ENCODE measurements at regions not wholly inside any gene's neighbourhood (a gene's known extent, or its start where the extent isn't known, plus 50 kb on each side); places are given as distances from the start of the nearest gene placed in this dataset.

DNA sequence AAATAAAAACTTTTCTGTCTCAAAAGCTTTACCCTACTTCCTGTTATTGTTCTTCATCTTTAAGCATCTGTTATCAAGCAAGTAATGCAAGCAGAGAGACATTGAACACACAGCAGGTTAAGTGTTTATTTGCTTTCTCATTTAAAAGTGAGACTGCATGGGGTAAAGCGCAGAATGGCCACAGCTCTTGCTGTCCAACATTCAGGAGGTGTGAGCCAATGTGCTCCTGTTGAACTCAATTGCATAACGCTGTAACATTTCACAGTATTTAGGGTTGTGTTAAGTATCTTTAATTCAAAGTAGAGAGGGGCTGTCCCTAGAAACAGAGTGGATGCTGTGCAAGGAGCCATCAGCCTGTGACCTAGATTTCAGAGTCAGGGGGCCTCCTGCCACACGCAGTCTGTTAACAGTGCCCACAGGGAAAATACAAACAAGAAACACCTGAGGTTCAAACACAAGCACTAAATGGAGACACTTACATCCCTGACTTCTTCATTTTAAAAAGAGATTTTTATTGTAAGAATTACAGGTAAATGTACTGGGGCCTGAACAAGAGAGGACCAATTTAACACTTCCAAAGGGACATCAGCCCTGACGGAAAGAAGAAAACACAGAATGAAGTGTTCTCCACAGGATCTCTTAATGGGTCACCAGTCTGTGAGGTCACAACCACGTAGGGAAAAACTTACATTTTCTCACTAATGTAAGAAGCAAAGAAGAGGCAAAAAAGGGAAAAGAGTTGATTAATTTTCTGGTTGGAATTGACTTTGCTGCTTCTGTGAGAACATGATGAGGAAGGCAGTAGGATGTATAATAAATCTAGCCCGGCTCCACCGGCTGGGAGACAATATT, 815.1 kb downstream of the VGLL3 start:
- peak overlapping the region; percentile 52 for H3K4me2 ChIP-seq
- H2AFZ ChIP-seq, result peak overlapping the region; percentile 52
- H3K79me2 ChIP-seq, result no peaks in the 10 kb centered on the region
- no peaks in the 10 kb centered on the region for H3K36me3 ChIP-seq (replicated peaks; ENCODE audit: insufficient read depth, low read depth)
- H3K9me3 ChIP-seq (ENCODE audit: low read depth), result no peaks in the 10 kb centered on the region
- no peak for TF ChIP-seq EZH2phosphoT487 (IDR thresholded peaks at IDR 0.05; ENCODE audit: low read depth, severe bottlenecking, unreplicated experiment)
- TF ChIP-seq CTCF (IDR thresholded peaks at IDR 0.05; ENCODE audit: poor library complexity), result no peak
- TF ChIP-seq EZH2 (IDR thresholded peaks at IDR 0.05; ENCODE audit: borderline replicate concordance), result no peak
- peak; percentile 12 for DNase-seq (ENCODE audit: low spot score)
- H3K27ac ChIP-seq, result peak overlapping the region; percentile 51
- H3K9me2 ChIP-seq (replicated peaks; ENCODE audit: insufficient read depth), result no peaks in the 10 kb centered on the region
- H3K27me3 ChIP-seq, result no peaks in the 10 kb centered on the region
- no peaks in the 10 kb centered on the region for H4K20me1 ChIP-seq (ENCODE audit: insufficient read depth, poor library complexity, severe bottlenecking)
- 51% methylated on average over 7 of the region's 7 CpGs for WGBS (ENCODE audit: low lambda C conversion rate, missing lambda C conversion rate)
- H3K4me1 ChIP-seq (ENCODE audit: insufficient read depth), result peaks cover 13% of the 10 kb centered on the region
- no peak overlapping the region for H3K4me3 ChIP-seq

DNA sequence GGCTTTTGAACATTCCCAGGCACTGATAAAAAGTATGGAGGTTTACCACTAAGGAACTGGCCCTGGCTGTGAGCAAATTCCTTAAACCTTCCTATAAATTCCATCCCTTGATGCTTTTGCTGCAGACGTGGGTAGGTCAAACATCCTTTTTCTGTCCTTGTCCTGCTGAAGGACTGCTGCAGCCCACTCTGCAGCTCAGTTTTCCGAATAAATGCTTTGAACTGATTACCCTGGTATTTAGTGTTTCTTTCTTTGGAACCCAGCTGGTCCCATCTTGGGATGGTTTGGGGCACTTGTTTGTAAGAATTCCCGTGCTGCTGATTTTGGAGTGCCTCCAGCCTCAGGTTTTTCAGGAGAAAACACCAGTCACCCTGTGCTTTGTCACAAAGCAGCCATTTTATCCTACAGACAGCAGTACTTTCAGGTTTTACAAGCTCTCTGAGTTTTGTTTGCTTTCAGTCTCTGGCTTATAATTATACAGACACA, 815.9 kb downstream of the VGLL3 start:
- peak overlapping the region; percentile 52 for H3K4me2 ChIP-seq
- no peaks in the 10 kb centered on the region for H3K9me3 ChIP-seq (ENCODE audit: low read depth)
- peak overlapping the region; percentile 52 for H2AFZ ChIP-seq

GRCh38 chr3:86173401-86173800, 817.5 kb downstream of the VGLL3 start:
- Histone ChIP-seq H3K4me1 (ENCODE audit: insufficient read depth) (peaks cover 13% of the 10 kb centered on the region), H3K4me3 (no peak overlapping the region), H2AFZ (no peak overlapping the region), H3K79me2 (no peaks in the 10 kb centered on the region), H3K27ac (no peak overlapping the region), H3K27me3 (no peaks in the 10 kb centered on the region), H3K4me2 (no peak overlapping the region), H3K9me2 (replicated peaks; ENCODE audit: insufficient read depth) (no peaks in the 10 kb centered on the region), H3K36me3 (replicated peaks; ENCODE audit: insufficient read depth, low read depth) (no peaks in the 10 kb centered on the region), H4K20me1 (ENCODE audit: insufficient read depth, poor library complexity, severe bottlenecking) (no peaks in the 10 kb centered on the region), H3K9me3 (ENCODE audit: low read depth) (no peaks in the 10 kb centered on the region)
- no peak for TF ChIP-seq EZH2phosphoT487 (IDR thresholded peaks at IDR 0.05; ENCODE audit: low read depth, severe bottlenecking, unreplicated experiment)
- TF ChIP-seq EZH2 (IDR thresholded peaks at IDR 0.05; ENCODE audit: borderline replicate concordance), result no peak
- no peak for TF ChIP-seq CTCF (IDR thresholded peaks at IDR 0.05; ENCODE audit: poor library complexity)
- WGBS (ENCODE audit: low lambda C conversion rate, missing lambda C conversion rate), result 77% methylated on average over 3 of the region's 3 CpGs
- DNase-seq (ENCODE audit: low spot score), result no peak

More for the DNA sequence above, 815.9 kb downstream of the VGLL3 start:
- Histone ChIP-seq H3K36me3 (replicated peaks; ENCODE audit: insufficient read depth, low read depth) (no peaks in the 10 kb centered on the region), H3K79me2 (no peaks in the 10 kb centered on the region), H3K9me2 (replicated peaks; ENCODE audit: insufficient read depth) (no peaks in the 10 kb centered on the region), H3K27ac (peak overlapping the region; percentile 51), H3K4me1 (ENCODE audit: insufficient read depth) (peaks cover 13% of the 10 kb centered on the region), H3K27me3 (no peaks in the 10 kb centered on the region), H4K20me1 (ENCODE audit: insufficient read depth, poor library complexity, severe bottlenecking) (no peaks in the 10 kb centered on the region), H3K4me3 (no peak overlapping the region)
- DNase-seq (ENCODE audit: low spot score), result peak; percentile 6
- TF ChIP-seq CTCF (IDR thresholded peaks at IDR 0.05; ENCODE audit: poor library complexity), result no peak
- TF ChIP-seq EZH2 (IDR thresholded peaks at IDR 0.05; ENCODE audit: borderline replicate concordance), result no peak
- no peak for TF ChIP-seq EZH2phosphoT487 (IDR thresholded peaks at IDR 0.05; ENCODE audit: low read depth, severe bottlenecking, unreplicated experiment)
- WGBS (ENCODE audit: low lambda C conversion rate, missing lambda C conversion rate), result 19% methylated on average over 3 of the region's 3 CpGs
